HG03558 (cell line): ENCODE measurements at regions not wholly inside any gene's neighbourhood (a gene's known extent, or its start where the extent isn't known, plus 50 kb on each side); places are given as distances from the start of the nearest gene placed in this dataset.
A peak's percentile ranks its signal among the peaks of the same experiment; 100 is the strongest.
"Not testable (repeated sequence)": the region's sequence is repeated elsewhere in the genome, so short reads cannot be mapped to it uniquely, and the experiment has no call there.

ENCODE experiments used
- ATAC-seq: cut with Tn5 transposase; IDR thresholded peaks from one replicate; pipeline ENCODE4 v1.9.1; 2021; ENCODE audit warnings: moderate number of reproducible peaks; ENCODE audit not compliant: unreplicated experiment; ENCODE audit errors: extremely low read depth

- no peak for ATAC-seq
Observed at GRCh38 chr4:64216741-64217140, 192.5 kb downstream of the TECRL start.

- ATAC-seq = no peak
Observed at GRCh38 chr4:64205376-64205775, 203.9 kb downstream of the TECRL start.

- no peak for ATAC-seq
Observed at GRCh38 chr4:64200001-64200555, 209.2 kb downstream of the TECRL start.

- ATAC-seq = no peak
Observed at GRCh38 chr4:64195582-64195981, 213.7 kb downstream of the TECRL start.

- no peak for ATAC-seq
Observed at GRCh38 chr4:64192731-64193412, 216.4 kb downstream of the TECRL start.

GRCh38 chr4:64174247-64174882 lies 234.9 kb downstream of the TECRL start:
- ATAC-seq = no peak

- no peak for ATAC-seq
Observed at GRCh38 chr4:64166365-64166764, 242.9 kb downstream of the TECRL start.

GRCh38 chr4:64158648-64159326 lies 250.5 kb downstream of the TECRL start:
- ATAC-seq = peak; percentile 70

- ATAC-seq = no peak
Observed at GRCh38 chr4:64157397-64157796, 251.9 kb downstream of the TECRL start.

- no peak for ATAC-seq
Observed at GRCh38 chr4:64156253-64156652, 253.0 kb downstream of the TECRL start.

- no peak for ATAC-seq
Observed at GRCh38 chr4:64146030-64146429, 263.2 kb downstream of the TECRL start.

- ATAC-seq = no peak
Observed at GRCh38 chr4:64144994-64145393, 264.3 kb downstream of the TECRL start.

GRCh38 chr4:64130907-64131306 lies 278.3 kb downstream of the TECRL start:
- ATAC-seq = no peak

GRCh38 chr4:64125354-64125753 lies 283.9 kb downstream of the TECRL start:
- ATAC-seq = no peak

GRCh38 chr4:64121803-64122202 lies 287.4 kb downstream of the TECRL start:
- no peak for ATAC-seq

- no peak for ATAC-seq
Observed at GRCh38 chr4:64105903-64106302, 303.3 kb downstream of the TECRL start.

- ATAC-seq = no peak
Observed at GRCh38 chr4:64095398-64095797, 313.9 kb downstream of the TECRL start.

- ATAC-seq = no peak
Observed at GRCh38 chr4:64079316-64079715, 329.9 kb downstream of the TECRL start.

GRCh38 chr4:64068096-64068495 lies 341.2 kb downstream of the TECRL start:
- ATAC-seq = no peak

- no peak for ATAC-seq
Observed at GRCh38 chr4:64062991-64063390, 346.3 kb downstream of the TECRL start.

- not testable (repeated sequence) for ATAC-seq
Observed at GRCh38 chr4:64037033-64037432, 372.2 kb downstream of the TECRL start.
